Inflammatory macrophage treated with lipopolysaccharide for 1 hour (primary cell): ENCODE measurements at regions not wholly inside any gene's neighbourhood (a gene's known extent, or its start where the extent isn't known, plus 50 kb on each side); places are given as distances from the start of the nearest gene placed in this dataset.
"Not testable (repeated sequence)": the region's sequence is repeated elsewhere in the genome, so short reads cannot be mapped to it uniquely, and the experiment has no call there.

Experiments
- DNase-seq, 2 donors: peaks; one replicate each; pipeline ENCODE4 v3.0.0-alpha.2; 2020 to 2022

DNA sequence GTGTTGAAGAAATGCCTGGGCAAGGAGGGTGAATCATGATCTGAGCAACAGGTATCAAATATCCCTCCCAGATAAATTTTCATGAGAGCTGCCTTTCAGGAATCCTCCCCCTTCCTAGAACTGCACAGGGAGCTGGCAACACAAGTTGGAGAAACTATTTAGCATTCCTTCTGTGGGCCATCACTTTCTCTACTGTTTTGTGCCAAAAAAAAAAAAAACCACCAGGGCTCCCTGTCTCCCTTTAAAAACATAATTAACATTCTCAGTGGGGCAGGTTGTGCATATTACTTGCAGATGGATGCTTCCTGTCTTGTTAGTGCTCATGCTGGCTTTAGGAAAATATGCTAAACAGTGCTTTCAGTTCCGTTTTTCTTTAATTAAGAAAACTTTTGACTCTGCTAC, 234.9 kb upstream of the LMCD1 start:
- DNase-seq, result no peak

DNA sequence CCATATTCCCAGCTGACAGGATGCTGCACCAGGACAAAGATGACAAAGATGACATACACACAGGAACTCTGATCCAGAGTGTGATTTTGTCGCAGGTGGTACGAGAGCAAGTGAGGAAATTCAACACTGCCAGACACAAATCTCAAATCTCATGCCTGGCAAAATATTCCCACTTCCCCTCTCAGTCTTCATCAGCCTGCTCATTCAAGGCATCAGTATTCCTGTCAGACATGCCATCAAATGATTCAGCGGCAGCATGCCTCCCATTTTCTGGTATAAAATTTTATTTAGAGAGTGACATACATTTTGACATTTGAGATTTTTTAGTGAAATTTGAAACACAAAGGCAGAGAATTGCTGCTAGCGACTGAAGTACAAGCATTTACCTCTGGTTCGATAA, 228.1 kb upstream of the LMCD1 start:
- DNase-seq, result no peak

DNA sequence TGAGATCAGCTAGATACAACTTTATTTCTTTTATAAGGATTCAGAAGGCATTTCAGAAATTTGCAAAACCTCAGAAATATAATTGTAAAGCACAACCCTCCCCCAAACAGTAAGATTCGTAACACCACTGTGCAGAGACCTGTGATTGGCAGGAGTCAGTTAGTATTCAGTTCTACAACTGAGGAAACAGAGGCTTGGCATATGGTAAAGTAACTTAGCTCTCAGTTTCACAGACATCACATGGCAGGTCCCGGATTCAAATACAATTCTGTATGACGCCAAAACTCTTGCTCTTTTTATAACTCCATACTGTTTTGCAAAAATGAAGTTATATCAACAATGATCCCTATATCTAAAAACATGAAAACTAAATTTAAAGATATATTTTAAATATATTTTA, 225.6 kb upstream of the LMCD1 start:
- DNase-seq, result no peak

DNA sequence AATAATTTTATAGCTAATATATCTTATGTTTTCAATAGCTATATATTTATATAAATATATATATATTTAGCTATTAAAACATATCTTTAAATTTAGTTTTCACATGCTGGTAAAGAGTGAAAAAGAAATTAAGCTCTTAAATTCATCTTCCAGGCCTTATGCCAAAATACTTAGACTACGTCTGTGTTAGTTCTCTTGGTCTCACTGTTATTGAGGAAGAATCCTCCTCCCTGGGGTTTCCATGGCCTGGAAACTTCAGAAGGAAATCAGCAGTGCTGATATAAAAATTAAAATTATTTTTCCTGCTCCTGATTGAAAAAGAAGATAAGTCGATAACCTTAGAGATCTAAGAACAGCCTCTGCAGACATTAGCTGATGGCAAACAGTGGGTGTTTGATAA, 225.1 kb upstream of the LMCD1 start:
- no peak for DNase-seq

DNA sequence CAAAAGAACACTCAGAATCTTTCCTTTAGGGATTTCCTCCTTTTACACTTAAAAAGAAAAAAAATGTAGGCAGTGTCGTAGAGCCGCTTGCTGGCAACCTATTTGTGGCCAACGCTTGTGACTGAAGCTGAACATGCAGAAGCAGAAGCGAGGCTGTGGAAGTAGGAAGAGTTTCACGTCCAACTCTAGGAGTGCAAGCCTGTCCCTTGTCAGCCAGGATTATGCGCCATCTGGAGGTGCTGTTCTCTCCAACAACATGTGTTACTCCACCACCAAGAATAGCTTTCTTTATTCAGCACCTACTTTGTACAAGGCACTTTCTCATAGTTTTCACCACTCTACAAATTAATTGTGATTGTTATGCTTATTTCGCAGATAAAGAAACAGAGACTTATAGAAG, 223.2 kb upstream of the LMCD1 start:
- peak; percentile 0 to 10 for DNase-seq

DNA sequence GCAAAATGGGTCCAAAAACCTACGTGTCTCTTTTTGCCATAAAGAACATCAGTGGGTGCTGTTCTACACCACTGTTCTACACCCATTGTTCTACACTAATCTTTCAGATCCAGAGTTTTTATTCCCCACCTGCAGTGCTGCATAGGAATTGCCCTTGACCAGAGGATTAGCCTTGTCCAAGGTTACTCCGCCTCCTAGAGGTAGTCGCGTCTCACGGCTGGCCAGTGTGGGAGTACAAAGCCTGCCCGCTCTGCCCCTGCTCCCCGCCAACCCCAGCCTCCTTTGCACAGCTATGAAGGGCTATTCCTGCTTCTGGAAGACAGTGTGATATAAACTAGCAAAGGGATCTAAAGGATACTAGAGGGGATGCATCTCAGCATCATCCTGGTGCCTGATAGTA, 222.1 kb upstream of the LMCD1 start:
- no peak for DNase-seq

DNA sequence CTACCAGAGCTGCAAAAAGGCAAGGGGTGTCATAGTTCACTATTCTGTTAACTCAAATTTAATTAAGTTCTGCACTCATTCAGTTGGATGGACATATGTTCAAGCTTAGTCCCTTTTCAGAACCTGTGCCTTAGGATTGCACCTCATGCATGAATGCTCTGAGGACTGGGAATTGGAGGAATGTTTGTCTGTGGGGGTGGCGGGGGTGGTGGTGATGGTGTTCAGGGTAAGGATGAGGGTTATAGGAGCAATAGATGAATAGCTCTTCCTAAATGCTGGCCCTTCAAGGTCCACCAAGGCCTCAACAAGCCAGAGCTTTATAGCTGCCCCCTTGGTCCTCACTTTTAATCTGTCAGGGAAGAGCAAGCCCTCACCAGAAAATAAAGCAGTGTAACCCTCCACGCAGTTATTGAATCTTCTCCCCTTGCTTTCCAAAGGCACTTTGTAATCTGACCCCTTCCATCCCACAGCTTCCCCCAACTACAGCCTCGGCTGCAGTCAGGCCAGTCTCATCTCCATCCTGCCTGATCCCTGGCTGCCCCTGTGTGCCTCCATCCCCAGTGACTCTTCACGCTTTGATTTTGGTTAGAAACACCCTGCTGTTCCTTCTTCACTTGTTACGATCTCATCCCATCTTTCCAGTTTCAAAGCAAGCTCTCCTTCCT, 221.6 kb upstream of the LMCD1 start:
- no peak for DNase-seq

DNA sequence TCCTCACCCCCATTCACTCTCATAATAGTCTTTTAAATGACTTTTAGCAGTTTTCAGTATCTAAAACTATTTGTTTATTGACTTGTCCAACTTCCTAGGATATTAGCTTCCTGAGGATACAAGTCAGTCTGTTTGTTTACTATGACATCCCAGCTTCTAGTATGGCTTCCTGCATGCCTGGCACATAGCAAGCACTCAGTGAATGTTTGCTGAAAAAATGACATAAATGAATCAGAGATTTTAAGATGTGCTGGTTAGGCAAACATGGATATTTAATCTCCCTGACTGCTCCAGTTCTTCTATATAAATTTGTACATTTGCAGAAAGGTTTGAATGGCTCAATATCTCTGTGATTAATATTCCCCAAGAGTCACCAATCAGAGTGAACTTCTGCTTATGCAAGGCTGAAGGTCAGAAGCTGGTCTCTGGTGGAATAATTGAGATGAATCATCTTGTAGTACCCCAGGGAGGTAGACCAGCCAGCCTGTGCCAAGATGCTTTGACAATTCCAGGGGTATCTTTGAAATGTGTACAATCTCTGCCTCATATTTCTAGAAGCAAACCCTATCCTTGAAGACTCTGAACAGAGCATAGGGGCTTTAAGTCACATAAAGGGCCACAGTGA, 219.0 kb upstream of the LMCD1 start:
- DNase-seq, result no peak

DNA sequence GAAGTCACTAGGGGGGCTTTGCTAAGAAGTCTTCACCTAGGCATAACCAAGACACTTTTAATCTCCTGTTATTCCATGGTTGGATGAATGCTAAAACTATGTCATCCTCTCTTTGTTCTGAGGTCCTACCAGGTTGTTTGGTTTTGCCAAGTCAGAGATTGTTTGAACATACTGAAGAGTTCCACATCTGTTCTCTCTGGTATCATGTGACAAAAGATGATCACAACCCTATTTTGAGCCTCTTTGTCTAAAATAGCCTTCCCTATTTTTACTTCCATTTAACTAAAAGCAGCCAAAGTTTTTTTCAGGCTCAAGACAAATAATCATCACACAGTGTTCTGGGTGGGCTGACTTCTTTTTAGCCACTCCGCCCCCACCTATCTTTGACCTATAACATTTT, 218.4 kb upstream of the LMCD1 start:
- DNase-seq, result peak in 1 of 2 donors; percentile 10

DNA sequence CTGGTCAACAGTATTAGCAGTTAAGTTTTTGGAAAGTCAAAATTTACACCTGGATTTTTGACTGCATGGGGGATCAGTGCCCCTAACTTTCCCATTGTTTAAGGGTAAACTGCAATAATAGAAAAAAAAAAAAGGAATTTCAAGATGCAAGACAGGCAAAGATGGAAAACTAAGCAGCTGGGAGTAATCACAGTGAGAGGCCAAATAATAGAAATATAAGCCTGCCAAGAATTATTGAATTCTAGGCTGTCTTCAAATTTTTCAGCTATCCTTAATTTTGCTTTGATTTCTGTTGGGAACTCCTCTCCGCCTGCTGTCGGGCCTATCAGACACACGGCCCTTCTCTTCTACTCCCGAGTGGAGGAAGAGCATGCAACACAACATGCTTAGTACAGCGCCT, 215.5 kb upstream of the LMCD1 start:
- no peak for DNase-seq

DNA sequence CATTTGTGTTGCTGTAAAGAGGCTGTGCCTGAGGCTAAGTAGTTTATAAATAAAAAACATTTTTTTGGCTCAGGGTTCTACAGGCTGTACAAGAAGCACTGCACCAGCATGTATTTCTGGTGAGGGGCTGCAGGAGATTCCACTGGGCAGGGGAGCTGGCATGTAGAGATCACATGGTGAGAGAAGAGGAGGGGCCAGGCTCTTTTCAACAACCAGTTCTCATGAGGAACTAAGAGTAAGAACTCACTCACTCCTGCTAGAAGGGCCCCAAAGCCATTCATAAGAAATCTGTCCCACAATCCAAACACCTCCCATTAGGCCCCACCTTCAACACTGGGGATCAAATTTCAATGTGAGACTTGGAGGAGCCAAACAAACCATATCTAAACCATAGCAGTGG, 214.9 kb upstream of the LMCD1 start:
- DNase-seq, result no peak

DNA sequence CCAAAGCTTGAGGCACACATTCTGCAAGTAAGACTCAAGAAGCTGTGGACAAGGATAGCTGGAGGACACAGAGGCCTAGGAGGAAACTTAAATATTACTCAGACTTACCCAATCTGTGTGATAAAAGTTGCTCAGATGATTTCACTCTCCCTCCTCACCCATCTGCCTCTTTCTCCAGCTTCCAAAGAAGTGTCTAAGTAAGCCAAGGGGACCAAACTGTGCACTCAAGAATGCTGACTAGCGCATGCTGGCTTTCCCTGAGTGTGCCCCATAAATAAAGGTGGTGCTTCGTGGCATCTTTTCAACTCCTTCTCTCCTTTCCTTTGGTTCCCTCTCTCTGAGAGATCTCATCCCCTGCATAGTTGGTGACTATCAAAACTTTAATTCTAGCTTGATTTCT, 211.0 kb upstream of the LMCD1 start:
- DNase-seq, result no peak

DNA sequence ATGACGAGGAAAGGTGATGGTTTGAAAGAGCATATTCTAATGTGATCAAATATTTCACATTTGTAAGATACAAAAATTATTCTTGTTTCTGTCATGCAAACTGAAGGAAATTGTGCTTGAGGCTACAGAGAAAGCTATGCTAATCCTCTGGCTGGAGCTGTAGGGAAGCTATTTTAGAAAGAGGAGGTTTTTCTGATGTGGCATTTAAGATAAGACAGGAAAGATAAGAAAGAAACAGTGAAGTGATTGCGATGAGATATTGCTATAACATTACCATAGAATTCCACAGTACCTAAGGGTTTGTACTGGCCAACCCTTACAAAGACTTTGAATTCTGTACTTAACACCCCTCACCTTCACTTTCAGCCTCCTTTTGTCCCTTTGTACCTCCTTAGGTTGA, 205.2 kb upstream of the LMCD1 start:
- no peak for DNase-seq

DNA sequence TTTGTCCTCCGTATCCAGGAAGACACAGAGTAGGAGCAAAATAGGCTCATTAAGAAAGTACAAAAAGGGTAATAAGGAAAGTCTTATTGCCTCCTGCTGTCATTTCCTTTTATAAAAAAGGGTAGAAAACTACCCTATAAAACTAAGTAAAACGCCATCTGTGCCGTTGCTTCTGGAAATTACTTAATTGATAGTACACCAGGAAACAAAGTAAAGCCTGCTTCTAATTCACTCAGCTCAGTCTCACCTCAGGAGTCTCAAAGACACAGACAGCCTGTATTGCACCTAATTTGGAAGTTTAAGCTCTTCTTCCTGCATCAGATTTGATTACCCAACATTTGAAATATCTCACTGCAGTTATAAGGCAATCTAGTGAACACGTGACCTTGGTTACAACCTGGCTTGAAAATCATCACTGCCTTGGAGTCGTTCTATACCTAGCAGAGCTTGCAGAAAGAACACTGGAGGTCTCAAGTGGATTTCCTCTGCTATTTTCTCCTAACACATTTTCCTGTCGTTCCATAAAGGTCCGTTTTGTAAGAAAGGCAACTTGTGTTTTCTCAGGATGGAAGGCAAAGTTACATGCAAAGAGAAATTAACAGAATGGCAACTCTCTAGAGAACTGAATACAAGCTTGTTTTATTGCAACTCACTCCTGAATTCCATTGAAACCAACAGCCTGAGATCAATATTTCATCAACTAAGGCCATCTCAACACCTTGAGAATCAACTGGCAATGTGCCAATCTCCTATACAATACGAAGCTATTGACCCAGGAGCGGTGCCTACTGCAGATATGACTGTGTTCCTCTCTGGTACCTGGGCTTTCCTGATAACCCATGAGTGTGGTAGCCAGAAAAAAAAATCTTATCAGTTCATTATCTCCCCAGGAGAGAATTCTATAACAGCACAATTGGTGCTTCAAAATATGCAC, 203.3 kb upstream of the LMCD1 start:
- no peak for DNase-seq

DNA sequence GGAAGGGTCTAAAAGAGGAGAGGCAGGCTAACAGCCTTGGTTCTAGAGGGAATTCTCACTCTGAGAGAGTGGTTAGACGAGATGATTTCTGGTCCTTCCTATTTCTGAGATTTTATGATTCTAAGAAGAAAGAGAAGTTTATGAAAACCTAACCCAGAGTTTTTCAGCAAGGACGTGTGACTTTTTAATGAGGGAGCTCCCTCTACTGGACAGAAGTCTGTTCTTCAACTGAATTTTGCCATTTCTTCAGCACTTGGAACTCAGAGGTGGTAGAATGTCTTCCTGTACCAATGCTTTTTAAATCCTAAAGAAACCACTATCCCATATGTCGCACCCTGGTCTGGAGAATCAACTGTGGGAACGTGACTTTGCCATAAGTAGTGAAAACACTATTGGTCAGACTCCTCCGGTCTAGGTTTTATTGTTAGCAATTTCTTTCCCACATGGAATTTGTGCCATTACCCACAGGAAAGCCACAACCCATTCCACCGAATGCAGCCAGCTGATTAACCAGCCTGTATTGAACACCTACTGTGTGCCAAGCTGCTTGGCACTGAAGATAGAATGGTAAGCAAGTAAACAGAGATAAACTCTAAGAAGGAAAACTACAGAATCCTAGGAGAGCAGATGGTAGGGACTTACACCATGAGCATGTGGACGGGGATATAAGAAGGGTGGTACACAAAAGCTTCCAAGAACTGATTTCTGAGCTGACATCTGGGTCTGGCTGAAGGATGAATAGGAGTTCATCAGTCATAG, 199.5 kb upstream of the LMCD1 start:
- peak; percentile 17 to 46 for DNase-seq

DNA sequence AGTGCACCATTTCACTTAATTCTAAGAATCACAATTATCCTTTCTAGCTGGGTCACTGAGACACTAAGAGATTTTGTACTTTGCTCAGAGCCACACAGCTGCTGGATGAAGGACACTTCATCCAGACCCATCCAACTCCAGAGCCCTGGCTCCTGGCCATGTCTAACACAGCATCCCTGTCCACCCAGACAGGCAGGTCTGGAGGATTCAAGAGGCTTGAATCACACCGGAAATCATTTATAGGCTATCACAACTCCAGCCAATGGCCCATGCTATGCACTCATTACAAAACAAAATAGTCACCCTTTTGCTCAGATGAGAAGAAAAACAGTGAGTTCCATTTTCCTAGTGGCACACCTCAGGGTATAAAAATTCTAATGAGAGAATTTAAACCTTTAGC, 198.2 kb upstream of the LMCD1 start:
- DNase-seq, result no peak

DNA sequence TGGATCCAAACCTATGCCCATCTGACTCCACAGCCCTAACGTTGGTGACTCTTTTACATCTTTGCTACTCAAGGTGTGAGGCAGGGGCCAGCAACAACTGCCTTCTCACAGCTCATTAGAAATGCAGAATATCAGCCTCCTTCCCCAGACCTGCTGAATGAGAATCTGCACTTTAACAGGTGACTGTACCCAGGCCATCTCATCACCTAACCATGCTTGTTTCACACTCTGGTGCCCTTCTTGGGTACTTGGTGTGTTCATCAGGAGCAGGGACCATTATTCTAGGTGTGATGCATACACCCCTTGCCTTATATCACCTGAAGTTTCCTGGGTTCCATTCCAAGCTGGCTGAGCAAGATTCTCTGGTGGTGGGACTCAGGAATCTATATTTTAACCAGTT, 196.3 kb upstream of the LMCD1 start:
- no peak for DNase-seq

DNA sequence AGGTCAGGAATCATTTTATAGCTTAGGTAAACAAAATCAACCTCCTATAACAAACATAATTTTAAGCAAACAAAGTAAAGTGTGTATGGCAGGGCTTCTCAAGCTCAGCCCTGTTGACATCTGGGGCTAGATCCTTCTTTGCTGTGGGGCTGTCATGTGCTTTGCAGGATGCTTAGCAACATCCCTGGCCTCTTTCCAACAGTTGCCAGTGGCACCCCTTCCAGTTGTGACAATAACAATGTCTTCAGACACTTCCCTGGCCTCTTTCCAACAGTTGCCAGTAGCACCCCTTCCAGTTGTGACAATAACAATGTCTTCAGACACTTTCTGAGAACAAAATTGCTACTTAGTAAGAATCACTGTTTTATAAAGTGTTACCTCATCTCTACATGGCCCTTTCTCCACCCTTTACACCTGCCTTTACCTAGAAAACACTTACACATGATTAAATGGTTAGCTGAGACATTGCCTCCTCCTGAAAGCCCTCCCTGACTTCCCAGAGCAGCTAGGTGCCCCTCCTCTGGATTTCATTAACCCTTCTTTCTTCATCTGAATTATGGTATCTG, 194.0 kb upstream of the LMCD1 start:
- no peak for DNase-seq

DNA sequence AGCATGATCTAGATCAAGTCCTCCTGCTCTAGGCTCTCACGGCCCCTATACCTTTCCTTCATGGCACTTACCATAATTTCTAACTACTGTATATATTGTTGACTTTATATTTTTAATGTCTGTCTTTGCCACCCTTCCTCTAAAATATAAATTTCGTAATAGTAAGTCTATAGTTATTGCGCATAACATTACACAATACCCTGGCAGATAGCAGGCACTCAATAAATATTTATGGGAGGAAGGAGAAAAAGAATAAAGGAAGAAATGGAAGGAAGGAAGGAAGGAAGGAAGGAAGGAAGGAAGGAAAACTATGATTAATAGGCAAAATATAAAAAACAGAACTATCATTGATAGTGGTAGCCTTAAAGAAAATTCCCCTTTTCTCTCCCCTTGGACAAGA, 190.3 kb upstream of the LMCD1 start:
- no peak for DNase-seq

DNA sequence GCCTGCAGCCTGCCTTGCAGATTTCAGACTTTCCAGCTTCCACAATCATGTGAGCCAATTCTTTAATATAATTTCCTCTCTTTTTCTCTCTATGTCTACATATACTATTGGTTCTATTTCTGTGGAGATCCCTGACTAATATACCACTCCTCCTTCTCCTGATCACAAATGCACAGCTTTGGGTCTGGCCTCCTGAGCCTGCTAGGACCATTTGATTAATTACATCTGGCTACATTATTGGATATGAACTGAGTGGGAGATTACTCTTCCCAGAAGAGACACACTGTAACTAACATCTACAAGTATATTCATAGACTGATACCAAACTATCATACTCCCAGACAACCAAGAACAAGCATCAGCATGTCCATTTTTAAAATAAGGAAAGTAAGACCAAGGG, 188.9 kb upstream of the LMCD1 start:
- no peak for DNase-seq

DNA sequence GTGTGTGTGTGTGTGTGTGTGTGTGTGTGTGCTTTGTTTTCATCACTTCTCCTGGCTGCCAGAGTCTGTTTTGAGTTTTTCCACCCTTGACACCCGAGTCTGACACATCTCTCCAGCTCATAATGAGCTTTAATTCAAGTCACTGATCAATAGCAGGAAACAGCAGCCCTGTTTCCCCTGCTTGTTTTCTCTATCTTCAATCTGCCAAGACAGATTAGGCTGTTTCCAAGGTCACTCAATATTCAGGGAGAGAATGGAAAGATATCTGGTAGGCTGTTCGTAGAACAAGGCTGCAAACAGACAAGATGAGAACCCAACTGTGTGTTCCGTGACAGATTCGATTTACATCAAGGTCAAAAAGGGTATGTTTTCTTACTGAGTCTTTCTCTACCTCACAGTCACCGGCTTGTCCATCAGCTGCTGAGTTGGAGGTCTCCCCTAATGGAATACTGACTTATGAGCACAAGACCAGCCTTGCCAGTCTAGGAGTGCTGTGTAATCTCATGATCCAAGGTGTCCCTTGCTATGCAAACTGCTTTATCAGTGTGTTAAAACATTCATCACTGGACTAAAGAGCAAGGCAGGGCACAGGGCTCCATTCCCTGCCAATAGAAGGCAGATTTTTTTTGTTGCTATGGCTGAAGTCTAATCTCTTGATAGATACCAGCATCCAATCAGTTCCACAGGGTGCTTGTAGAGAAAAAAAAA, 187.9 kb upstream of the LMCD1 start:
- no peak for DNase-seq

DNA sequence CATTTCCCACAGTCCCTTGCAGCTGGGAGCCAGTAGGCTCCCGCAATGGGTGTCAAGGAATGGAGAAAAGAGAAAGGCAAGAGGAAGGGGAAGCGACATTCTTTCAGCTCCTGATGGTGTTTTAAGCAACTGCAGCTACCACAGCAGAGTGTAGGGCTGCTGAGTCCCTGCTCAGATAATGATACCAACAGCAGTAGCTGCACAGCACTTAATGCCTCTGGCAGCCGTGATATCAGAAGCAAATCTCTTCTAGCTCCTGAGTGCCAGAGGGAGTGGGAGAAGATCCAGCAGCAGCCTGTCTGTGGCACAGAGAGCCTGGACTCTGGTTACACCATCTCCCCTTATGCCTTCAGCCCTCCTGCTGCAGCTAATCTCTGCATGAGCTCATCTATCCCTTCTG, 186.1 kb upstream of the LMCD1 start:
- DNase-seq, result not testable (repeated sequence)
